ENCODE measurements at regions not wholly inside any gene's neighbourhood (a gene's known extent, or its start where the extent isn't known, plus 50 kb on each side); places are given as distances from the start of the nearest gene placed in this dataset.
"Not testable (repeated sequence)": the region's sequence is repeated elsewhere in the genome, so short reads cannot be mapped to it uniquely, and the experiment has no call there.

DNA sequence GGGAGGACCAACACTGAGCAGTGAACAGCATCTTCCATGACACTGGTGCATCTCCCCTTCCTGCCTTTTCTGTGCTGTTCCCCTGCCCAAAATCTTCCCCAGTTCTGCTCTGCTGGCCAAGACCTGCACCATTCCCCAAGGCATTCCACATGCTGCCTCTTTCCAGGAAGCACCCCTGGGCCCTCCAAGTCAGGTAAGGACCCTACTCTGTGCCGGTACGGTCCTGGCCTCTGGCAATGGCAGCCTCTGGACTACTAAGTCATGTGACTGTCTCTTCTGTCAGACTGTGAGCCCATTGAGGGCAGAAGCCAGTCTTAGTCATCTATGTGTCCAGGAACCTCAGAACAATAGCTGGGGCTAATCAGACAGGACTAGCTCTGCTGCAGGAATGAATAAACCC, 282.0 kb downstream of the MYCN start:
- no peak for DNase-seq (ENCODE audit: low spot score)
- Histone ChIP-seq H3K27me3 (replicated peaks; ENCODE audit: insufficient read depth) (no peaks in the 10 kb centered on the region), H3K9me3 (no peaks in the 10 kb centered on the region), H3K36me3 (no peaks in the 10 kb centered on the region), H3K4me1 (ENCODE audit: control insufficient read depth in 1 of 2, low read depth in 2 of 2) (no peaks in the 10 kb centered on the region), H3K27ac (no peak overlapping the region), H3K4me3 (no peak overlapping the region)
- TF ChIP-seq, protein P1, sequence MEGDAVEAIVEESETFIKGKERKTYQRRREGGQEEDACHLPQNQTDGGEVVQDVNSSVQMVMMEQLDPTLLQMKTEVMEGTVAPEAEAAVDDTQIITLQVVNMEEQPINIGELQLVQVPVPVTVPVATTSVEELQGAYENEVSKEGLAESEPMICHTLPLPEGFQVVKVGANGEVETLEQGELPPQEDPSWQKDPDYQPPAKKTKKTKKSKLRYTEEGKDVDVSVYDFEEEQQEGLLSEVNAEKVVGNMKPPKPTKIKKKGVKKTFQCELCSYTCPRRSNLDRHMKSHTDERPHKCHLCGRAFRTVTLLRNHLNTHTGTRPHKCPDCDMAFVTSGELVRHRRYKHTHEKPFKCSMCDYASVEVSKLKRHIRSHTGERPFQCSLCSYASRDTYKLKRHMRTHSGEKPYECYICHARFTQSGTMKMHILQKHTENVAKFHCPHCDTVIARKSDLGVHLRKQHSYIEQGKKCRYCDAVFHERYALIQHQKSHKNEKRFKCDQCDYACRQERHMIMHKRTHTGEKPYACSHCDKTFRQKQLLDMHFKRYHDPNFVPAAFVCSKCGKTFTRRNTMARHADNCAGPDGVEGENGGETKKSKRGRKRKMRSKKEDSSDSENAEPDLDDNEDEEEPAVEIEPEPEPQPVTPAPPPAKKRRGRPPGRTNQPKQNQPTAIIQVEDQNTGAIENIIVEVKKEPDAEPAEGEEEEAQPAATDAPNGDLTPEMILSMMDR (IDR thresholded peaks at IDR 0.05), result no peak
- ATAC-seq (ENCODE audit: insufficient number of reproducible peaks, low FRiP score, low read depth), result no peak

DNA sequence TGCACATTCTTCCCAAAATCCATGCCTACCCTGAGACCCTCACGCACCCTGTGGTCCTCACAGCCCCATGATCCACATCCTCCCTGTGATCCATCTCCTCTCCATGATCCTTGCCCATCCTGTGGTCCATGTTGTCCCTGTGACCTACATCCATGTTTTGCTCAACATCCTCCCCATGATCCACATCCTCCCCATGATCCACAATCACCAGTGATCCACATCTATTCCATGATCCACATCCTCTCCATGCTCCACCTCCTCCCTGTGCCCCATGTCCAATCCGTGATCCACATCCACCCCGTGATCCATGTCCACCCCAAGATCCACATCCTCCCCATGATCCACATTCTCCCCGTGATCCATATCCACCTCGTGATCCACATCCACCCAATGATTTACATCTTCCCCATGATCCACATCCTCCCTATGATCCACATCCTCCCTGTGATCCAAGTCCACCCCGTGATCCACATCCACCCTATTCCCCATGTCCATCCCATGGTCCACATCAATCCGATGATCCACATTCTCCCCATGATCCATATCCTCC, 281.2 kb downstream of the MYCN start:
- TF ChIP-seq, protein P1 (IDR thresholded peaks at IDR 0.05), result no peak
- no peak overlapping the region for H3K4me3 ChIP-seq
- DNase-seq (ENCODE audit: low spot score), result no peak
- H3K36me3 ChIP-seq, result no peaks in the 10 kb centered on the region
- no peaks in the 10 kb centered on the region for H3K9me3 ChIP-seq
- H3K27ac ChIP-seq, result no peak overlapping the region
- H3K27me3 ChIP-seq (replicated peaks; ENCODE audit: insufficient read depth), result no peaks in the 10 kb centered on the region
- ATAC-seq (ENCODE audit: insufficient number of reproducible peaks, low FRiP score, low read depth), result no peak
- H3K4me1 ChIP-seq (ENCODE audit: control insufficient read depth in 1 of 2, low read depth in 2 of 2), result no peaks in the 10 kb centered on the region

DNA sequence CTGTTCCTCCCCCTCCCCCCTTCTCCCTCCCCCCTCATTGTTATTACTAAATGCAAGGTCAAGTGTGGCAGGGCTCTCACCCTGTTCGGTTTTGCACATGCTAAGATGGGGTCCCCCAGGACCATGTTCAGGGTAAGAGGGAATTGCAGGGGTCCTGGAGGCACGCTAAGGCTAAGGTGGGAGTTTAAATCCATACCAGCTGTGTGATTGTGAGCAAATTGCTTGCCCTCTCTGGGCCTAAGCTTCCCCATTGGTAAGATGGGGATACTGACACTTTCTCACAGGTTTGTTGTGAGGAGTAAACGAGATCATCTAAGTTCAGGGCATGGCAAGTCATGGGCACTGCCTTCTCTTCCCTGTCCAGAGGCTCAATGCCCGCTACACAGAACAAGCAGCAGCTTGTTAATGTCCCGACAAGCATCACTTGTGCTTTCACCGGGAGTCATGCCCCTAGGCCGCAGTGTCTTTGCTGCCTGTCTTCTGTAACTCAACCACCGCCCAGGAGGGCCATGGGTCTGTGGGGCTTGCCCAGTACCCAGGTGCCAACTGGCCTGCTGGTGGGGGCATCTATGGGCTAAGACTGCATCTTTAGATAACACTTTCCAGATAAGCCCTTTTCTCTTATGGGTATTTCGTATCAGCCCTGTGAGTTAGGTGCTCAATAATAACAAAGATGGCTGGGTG, 279.1 kb downstream of the MYCN start:
- Histone ChIP-seq H3K36me3 (no peaks in the 10 kb centered on the region), H3K4me1 (ENCODE audit: control insufficient read depth in 1 of 2, low read depth in 2 of 2) (no peaks in the 10 kb centered on the region), H3K9me3 (no peaks in the 10 kb centered on the region), H3K27me3 (replicated peaks; ENCODE audit: insufficient read depth) (no peaks in the 10 kb centered on the region), H3K4me3 (no peak overlapping the region), H3K27ac (no peak overlapping the region)
- ATAC-seq (ENCODE audit: insufficient number of reproducible peaks, low FRiP score, low read depth), result no peak
- no peak for DNase-seq (ENCODE audit: low spot score)
- TF ChIP-seq, protein P1 (IDR thresholded peaks at IDR 0.05), result no peak

DNA sequence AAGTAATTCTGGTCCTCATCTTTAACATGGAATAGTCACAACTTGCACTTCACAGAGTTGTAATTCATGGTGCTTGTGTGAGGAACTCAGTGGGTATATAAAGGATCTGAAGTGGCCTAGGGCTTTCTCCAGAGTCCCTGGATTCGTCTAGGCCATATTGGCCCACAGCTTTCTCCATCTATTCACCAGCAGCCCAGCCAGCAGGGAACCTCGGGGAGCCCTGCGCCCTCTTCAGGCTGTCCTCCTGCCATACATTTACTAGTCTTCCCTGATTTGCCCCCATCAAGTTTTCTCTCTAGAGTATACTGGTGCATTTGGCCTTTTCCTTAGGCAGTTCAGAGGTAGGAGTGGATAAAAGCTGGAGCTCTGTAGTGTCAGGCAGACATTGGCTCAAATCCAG, 278.3 kb downstream of the MYCN start:
- no peaks in the 10 kb centered on the region for H3K27me3 ChIP-seq (replicated peaks; ENCODE audit: insufficient read depth)
- H3K4me3 ChIP-seq, result no peak overlapping the region
- ATAC-seq (ENCODE audit: insufficient number of reproducible peaks, low FRiP score, low read depth), result no peak
- no peaks in the 10 kb centered on the region for H3K9me3 ChIP-seq
- H3K36me3 ChIP-seq, result no peaks in the 10 kb centered on the region
- TF ChIP-seq, protein P1 (IDR thresholded peaks at IDR 0.05), result no peak
- no peak for DNase-seq (ENCODE audit: low spot score)
- H3K4me1 ChIP-seq (ENCODE audit: control insufficient read depth in 1 of 2, low read depth in 2 of 2), result no peaks in the 10 kb centered on the region
- H3K27ac ChIP-seq, result no peak overlapping the region

DNA sequence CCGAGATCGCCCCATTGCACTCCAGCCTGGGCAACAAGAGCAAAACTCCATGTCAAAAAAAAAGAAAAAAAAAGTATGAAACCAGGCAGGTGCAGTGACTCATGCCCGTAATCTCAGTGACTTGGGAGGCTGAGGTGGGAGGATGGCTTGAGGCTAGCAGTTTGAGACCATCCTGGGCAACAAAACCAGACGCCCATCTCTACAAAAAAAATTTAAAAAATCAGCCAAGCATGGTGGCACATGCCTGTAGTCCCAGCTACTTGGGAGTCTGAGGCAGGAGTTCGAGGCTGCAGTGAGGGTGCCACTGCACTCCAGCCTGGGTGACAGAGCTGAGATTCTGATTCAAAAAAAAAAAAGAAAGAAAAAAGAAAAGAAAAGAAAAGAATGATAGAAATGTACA, 277.8 kb downstream of the MYCN start:
- no peaks in the 10 kb centered on the region for H3K9me3 ChIP-seq
- no peak overlapping the region for H3K27ac ChIP-seq
- no peak for DNase-seq (ENCODE audit: low spot score)
- TF ChIP-seq, protein P1 (IDR thresholded peaks at IDR 0.05), result no peak
- no peak overlapping the region for H3K4me3 ChIP-seq
- no peaks in the 10 kb centered on the region for H3K36me3 ChIP-seq
- ATAC-seq (ENCODE audit: insufficient number of reproducible peaks, low FRiP score, low read depth), result no peak
- no peaks in the 10 kb centered on the region for H3K27me3 ChIP-seq (replicated peaks; ENCODE audit: insufficient read depth)
- H3K4me1 ChIP-seq (ENCODE audit: control insufficient read depth in 1 of 2, low read depth in 2 of 2), result no peaks in the 10 kb centered on the region

DNA sequence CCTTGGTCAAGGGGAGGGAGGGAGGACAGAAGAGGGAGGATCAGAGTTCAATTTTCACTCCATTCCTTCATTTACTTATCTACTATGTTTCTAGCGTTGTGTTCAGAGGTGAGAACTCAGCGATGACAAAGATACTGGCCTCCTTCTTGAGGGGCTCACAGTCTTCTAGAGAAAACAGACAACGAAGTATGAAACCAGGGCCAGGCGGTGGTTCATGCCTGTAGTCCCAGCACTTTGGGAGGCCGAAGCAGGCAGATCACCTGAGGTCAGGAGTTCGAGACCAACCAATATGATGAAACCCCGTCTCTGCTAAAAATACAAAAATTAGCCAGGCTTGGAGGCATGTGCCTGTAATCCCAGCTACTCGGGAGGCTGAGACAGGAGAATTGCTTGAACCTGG, 277.4 kb downstream of the MYCN start:
- not testable (repeated sequence) for DNase-seq (ENCODE audit: low spot score); H3K4me3 ChIP-seq; H3K9me3 ChIP-seq; H3K4me1 ChIP-seq (ENCODE audit: control insufficient read depth in 1 of 2, low read depth in 2 of 2); H3K36me3 ChIP-seq; ATAC-seq (ENCODE audit: insufficient number of reproducible peaks, low FRiP score, low read depth); H3K27ac ChIP-seq; H3K27me3 ChIP-seq (replicated peaks; ENCODE audit: insufficient read depth)
